NCI-H446 (cell line): ENCODE measurements at regions not wholly inside any gene's neighbourhood (a gene's known extent, or its start where the extent isn't known, plus 50 kb on each side); places are given as distances from the start of the nearest gene placed in this dataset.

Source experiments
- DNase-seq, 2 experiments: peaks; one replicate each; lab custom pipeline; 2025; lab: John Stamatoyannopoulos, UW

DNA sequence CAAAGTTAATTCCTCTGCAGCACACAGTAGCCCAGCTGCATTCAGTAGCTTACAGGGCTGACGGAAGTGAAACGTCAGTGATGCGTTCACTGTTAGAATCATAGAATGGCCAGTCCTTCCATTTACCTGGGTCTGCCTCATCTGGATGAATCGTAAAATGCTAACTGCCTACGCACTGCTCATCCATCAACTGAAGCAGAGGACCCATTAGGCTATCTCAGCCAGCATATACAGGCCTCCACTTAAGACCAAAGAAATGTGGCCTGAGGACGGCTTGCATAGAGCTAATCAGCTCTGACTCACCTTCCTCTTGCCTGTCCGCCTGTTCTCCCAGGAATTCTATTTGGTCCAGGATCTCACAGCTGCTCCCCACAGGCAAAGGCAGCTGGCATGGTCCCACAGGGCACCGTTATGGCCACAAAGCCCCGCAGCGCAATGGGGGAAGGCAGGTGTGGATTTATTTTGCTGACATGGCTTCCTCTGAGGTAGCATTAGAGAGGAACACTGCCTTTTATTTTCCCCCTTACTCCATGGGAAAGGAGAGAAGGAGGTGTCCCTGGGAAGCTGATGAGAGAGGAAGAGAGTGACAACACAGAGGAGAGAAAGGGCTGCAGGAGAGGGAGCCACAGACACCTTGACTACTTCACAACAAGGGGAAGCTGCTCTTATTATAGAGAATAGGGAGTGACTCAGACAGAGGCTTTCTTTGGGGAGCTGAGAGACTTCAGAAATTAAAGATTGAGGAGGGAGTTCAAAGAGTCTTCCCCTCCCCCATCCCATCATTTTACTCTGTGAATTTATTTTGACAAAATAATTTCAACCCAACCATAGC is 177.6 kb downstream of the HHIPL2 start:
- no peak for DNase-seq

GRCh38 chr1:222369148-222369547 is 178.8 kb downstream of the HHIPL2 start:
- no peak for DNase-seq

DNA sequence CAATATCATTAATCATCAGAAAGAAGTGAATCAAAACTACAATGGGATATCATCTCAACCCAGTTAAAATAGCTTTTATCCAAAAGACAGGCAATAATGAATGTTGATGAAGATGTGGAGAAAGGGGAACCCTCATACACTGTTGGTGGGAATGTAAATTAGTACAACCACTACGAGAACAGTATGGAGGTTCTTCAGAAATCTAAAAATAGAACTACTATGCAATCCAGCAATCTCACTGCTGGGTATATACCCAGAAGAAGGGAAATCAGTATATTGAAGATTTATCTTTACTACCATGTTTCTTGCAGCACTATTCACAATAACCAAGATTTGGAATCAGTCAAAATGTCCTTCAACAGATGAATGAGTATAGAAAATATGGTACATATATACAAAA is 189.8 kb downstream of the HHIPL2 start:
- no peak for DNase-seq

DNA sequence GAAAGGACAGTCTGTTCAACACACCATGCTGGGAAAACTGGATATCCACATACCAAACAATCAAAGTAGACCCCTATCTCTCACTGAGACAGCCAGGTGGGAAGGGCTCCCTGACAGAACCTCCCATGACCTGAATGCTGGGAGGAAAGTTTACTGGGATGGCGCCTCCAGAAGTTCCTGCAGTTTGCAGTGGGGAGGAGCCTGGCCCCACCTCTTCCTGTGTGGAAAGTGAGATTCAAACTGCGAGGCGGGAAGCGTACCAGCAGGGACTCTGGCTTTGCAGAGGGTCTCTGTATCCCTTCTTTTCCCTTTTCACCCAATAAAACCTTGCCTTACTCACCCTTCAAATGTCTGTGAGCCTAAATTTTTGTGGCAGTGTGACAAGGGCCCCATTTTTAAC is 190.7 kb downstream of the HHIPL2 start:
- DNase-seq: no peak

DNA sequence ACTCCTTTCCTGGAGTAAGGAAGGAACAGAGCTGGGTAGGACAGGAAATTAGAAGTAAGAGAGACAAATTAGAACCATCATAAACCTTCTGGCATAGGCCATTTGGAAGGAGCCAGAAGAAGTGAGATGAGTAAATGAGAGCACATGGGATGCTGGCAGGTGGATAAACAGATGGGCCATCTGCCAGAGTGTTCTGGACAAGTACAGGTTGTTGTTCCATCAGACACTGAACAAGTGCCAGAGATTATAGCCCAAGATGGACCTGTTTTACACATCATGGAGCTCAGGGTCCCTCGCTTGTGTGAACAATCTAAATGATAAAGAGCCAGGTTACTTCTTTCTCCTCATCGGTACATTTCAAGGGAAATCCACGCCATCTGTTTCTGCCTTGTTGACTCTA is 200.3 kb downstream of the HHIPL2 start:
- peak; percentile 15 to 78 for DNase-seq

- DNase-seq: peak; percentile 38 to 72
These were observed 200.9 kb downstream of the HHIPL2 start for GRCh38 chr1:222346955-222347354.

- no peak for DNase-seq
These were observed 208.4 kb downstream of the HHIPL2 start for GRCh38 chr1:222339376-222339947.

- DNase-seq: no peak
These were observed 212.3 kb downstream of the HHIPL2 start for GRCh38 chr1:222335586-222335985.

- no peak for DNase-seq
These were observed 213.8 kb downstream of the HHIPL2 start for GRCh38 chr1:222334026-222334680.

- no peak for DNase-seq
These were observed 216.1 kb downstream of the HHIPL2 start for GRCh38 chr1:222331765-222332164.

- no peak for DNase-seq
These were observed 216.6 kb downstream of the HHIPL2 start for GRCh38 chr1:222331340-222331739.

DNA sequence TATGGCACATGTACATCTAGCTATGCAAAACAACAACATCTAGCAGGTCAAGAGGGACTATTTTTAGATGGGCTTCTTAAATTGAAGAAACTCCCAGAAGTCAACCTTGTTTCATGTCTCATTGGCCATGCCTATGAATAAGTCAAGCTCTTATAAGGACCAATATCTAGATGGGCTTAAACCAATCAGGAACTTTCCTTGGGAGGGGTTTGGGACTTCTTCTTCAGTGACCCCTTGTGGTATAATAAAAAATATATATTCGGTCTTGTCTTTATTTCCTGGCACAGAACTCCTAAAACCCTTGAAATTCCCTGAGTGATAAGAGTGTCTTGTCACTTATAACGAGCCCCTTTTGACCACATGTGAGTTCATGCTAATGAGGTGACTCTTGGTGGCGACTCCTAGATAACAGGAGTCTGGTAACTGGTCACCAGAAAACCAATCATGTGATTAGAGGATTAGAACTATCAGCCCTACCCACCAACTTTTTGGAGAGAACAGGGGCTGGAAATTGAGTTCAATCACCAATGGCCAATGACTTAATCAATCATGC is 218.3 kb downstream of the HHIPL2 start:
- no peak for DNase-seq

DNA sequence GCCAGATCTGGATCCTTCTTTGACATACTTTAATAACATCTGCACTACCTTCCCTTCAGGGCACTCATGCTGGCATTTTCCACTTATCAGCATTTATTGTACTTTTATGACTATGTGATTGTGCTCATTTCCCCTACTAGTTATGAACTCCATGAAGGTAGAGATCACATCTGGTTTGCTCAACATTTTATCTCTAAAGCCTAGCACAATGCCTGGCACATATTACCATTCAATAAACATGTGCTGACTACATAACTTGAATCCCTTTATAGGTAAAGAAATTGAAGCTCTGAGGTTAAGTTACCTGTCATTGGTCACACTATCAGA is 221.2 kb downstream of the HHIPL2 start:
- DNase-seq: no peak

DNA sequence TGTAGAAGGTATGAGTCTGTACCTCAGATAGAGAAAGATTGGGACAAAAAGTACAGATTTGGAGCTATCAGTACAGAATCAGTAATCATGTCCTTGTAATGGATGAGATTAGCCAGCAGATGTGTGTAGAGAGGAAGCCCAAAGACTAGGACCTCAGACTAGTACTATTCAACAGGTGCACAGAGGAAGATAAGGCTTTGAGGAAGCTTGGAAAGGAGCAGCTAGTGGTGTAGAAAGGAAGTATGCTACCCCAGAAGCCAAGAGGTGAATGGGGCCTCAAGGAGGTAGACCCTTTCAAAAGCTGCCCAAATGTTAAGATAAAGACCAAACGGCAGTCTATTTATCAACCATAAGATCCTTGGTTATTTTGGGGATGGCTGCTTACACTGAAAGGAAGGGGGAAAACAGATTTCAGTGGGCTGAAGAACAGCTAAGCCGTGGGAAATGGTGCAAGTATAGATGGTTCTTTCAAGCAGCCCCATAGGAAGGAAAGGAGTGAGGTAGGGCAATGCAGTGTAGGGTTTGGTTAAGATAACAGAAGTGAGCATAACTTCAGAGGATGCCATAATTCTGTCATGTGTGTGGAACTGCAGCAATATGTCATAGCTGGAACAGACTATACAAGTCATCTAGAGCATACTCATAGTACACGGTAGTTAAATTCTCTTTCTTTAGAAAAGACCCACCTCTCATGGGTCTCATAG is 221.7 kb downstream of the HHIPL2 start:
- DNase-seq: no peak

GRCh38 chr1:222325506-222325905 is 222.4 kb downstream of the HHIPL2 start:
- no peak for DNase-seq

DNA sequence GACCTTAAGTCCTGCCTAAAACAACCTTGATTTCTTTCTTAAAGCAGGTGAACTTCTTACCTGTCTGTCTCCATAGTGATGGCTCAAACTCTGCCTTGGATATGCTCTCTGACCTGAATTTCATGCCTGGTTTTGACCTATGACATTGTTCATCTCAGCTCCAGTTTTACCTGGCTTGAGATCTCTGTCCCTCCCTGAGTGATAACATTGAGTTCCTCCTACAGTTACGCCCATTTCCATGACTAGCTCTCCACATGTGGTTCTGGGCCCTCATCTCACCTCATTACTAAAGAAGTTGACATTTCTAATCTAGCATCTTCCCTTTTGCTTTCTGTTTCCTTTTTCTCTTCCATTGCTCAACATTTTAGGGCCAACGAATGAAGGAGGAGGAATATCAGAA is 233.1 kb downstream of the HHIPL2 start:
- no peak for DNase-seq

DNA sequence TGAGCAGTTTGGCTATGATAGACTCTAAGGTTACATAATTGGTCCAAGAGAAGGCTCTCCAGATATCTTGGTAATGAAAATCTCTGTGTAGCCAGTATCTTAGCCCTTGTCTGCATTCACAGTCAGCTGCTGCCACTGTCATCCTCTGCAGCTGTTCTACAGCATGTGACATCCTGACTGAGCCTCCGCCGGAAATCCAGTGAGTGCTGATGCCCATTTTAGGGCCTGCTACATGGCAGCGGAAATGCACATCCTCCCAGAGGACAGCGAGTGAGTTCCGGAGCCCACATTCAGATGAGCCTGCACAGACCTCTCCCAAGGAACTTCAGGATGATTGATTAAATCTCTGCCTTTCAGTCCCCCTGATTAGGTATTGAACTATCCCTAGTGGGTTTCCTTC is 237.1 kb downstream of the HHIPL2 start:
- DNase-seq: no peak

GRCh38 chr1:222307621-222308020 is 240.3 kb downstream of the HHIPL2 start:
- DNase-seq: no peak

- no peak for DNase-seq
These were observed 241.4 kb downstream of the HHIPL2 start for GRCh38 chr1:222306512-222306911.

- DNase-seq: no peak
These were observed 241.9 kb downstream of the HHIPL2 start for GRCh38 chr1:222306011-222306410.

DNA sequence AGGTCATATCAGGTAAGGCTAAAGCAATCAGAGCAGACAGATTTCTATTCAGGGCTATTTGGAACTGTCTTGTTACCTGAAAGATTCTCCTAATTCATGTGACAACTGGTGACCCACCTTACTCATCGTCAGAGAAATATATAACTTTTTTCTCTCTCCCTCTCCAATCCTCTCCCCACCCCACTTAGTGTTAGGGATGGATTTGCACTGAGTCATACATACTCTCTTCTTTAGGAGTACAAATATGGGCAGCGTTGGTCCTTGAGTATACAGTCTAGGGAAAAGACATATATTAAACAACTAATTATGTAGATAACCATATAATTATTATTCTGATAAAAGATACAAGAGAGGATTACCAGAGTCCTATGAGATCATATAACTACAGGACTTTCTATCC is 246.3 kb downstream of the HHIPL2 start:
- no peak for DNase-seq

DNA sequence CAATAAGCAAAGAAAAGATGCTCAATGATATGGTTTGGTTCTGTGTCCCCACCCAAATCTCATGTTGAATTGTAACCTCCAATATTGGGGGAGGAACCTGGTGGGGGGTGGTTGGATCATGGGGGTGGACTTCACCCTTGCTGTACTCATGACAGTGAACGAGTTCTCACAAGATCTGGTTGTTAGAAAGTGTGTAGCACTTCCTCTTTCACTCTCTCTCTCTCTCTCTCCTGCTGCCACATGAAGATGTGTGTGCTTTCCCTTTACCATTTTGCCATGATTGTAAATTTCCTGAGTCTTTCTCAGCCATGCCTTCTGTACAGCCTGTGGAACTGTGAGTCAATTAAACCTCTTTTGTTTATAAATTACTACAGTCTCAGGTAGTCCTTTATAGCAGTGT is 248.4 kb downstream of the HHIPL2 start:
- DNase-seq: no peak

DNA sequence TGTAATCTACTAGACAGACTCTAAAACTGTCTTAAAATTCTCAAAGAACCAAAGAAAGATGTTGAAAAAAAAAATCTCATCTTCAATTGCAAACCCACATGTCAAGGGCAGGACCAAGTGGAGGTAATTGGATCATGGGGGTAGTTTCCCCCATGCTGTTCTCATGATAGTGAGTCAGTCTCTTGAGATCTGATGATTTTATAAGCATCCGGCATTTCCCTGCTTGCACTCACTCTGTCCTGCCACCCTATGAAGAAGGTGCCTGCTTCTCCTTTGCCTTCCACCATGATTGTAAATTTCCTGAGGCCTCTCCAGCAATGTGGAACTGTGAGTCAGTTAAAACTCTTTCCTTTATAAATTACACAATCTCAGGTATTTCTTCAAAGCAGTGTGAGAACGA is 257.0 kb downstream of the HHIPL2 start:
- DNase-seq: no peak
